LNCaP clone FGC (cell line): ENCODE measurements at regions not wholly inside any gene's neighbourhood (a gene's known extent, or its start where the extent isn't known, plus 50 kb on each side); places are given as distances from the start of the nearest gene placed in this dataset.

ENCODE experiments used
- DNase-seq: peaks from one replicate; pipeline ENCODE4 v3.0.0-alpha.2; 2011; ENCODE audit warnings: low read depth
- H3K4me3 ChIP-seq: 2 replicates; pipeline ENCODE4 v1.5.1; 2011; ENCODE audit warnings: mild to moderate bottlenecking, low read depth, low read length, control low read depth
- TF ChIP-seq, protein P1 (sequence below): IDR thresholded peaks from 2 replicates; pipeline ENCODE4 v1.5.1; 2012; ENCODE audit warnings: mild to moderate bottlenecking; ENCODE audit not compliant: control insufficient read depth, insufficient read depth; ENCODE audit errors: extremely low read depth

DNA sequence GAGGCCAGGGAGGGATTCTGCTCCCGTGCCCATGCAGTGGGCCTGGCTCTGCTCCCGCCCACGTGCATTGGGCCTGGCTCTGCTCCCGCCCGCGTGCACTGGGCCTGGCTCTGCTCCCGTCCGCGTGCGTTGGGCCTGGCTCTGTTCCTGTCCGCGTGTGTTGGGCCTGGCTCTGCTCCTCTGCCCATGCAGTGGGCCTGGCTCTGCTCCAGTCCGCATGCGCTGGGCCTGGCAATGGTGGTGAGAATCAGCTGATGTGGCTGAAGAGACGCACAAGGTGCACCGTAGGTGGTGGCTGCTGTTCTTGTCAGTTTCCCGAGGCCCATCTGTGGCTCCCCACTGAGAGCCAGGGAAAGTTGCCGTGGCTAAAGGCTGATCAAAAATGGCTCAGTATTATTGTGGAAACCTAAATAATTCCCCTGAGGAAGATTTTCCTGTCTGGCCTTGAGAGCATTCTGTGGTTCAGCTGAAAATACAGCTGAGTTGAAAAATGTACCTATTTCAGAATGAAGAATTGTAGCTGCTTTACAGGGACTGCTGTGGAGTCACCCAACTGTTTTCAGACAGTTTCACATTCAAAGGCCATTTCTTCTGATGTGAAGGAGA is 572.4 kb downstream of the GLRX3 start:
- no peak overlapping the region for H3K4me3 ChIP-seq
- DNase-seq: no peak
- TF ChIP-seq, protein P1, sequence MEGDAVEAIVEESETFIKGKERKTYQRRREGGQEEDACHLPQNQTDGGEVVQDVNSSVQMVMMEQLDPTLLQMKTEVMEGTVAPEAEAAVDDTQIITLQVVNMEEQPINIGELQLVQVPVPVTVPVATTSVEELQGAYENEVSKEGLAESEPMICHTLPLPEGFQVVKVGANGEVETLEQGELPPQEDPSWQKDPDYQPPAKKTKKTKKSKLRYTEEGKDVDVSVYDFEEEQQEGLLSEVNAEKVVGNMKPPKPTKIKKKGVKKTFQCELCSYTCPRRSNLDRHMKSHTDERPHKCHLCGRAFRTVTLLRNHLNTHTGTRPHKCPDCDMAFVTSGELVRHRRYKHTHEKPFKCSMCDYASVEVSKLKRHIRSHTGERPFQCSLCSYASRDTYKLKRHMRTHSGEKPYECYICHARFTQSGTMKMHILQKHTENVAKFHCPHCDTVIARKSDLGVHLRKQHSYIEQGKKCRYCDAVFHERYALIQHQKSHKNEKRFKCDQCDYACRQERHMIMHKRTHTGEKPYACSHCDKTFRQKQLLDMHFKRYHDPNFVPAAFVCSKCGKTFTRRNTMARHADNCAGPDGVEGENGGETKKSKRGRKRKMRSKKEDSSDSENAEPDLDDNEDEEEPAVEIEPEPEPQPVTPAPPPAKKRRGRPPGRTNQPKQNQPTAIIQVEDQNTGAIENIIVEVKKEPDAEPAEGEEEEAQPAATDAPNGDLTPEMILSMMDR: no peak

DNA sequence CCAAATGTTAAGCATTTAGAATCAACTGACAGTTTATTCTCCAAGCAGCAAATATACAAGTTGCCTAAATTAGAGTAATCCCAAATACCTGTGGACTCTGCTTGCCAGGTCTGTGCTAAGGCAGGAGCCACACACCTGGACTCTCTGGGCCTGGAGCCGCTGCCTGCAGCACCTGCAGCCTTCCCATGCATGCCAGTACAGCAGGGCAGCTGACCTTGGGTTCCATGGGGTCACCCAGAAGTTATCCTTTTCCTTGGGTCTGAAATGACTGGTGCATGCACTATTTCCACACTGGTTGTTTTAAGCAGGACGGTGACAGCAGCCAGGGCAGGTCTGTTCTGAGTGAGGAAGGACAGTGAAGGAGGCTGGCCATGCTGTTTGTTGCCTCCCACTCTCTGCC is 573.2 kb downstream of the GLRX3 start:
- H3K4me3 ChIP-seq: no peak overlapping the region
- TF ChIP-seq, protein P1: no peak
- DNase-seq: no peak

GRCh38 chr10:130711072-130711471 is 574.9 kb downstream of the GLRX3 start:
- DNase-seq: no peak
- H3K4me3 ChIP-seq: no peak overlapping the region
- TF ChIP-seq, protein P1: no peak

- no peak for DNase-seq
- TF ChIP-seq, protein P1: no peak
- no peak overlapping the region for H3K4me3 ChIP-seq
Observed at GRCh38 chr10:130713135-130713534, 576.9 kb downstream of the GLRX3 start.

DNA sequence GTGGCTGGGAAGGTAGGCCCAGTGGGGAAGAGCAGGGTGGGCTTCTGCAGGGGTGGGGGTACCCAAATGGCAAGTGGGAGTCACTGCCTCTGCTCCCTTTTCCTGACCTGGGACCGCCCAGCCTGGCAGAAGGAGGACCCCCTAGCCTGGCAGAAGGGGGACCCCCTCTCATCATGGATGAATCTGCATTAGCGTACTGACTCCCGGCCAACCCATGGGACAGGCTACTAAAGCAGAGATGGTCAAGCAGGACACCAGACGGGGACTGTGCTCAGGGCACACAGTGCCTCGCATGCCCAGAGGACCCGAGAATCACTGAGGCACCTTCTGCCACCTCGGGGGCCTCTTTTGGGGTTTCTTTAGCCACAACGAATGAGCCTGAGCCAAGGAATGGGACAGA is 577.5 kb downstream of the GLRX3 start:
- TF ChIP-seq, protein P1: no peak
- no peak overlapping the region for H3K4me3 ChIP-seq
- no peak for DNase-seq

GRCh38 chr10:130714742-130715467 is 578.7 kb downstream of the GLRX3 start:
- no peak for DNase-seq
- TF ChIP-seq, protein P1: no peak
- no peak overlapping the region for H3K4me3 ChIP-seq
